NAMALWA (cell line): ENCODE measurements at regions not wholly inside any gene's neighbourhood (a gene's known extent, or its start where the extent isn't known, plus 50 kb on each side); places are given as distances from the start of the nearest gene placed in this dataset.
"Not testable (repeated sequence)": the region's sequence is repeated elsewhere in the genome, so short reads cannot be mapped to it uniquely, and the experiment has no call there.

Experiments
- DNase-seq: peaks from one replicate; pipeline ENCODE4 v3.0.0-alpha.2; 2015; ENCODE audit warnings: low spot score

DNA sequence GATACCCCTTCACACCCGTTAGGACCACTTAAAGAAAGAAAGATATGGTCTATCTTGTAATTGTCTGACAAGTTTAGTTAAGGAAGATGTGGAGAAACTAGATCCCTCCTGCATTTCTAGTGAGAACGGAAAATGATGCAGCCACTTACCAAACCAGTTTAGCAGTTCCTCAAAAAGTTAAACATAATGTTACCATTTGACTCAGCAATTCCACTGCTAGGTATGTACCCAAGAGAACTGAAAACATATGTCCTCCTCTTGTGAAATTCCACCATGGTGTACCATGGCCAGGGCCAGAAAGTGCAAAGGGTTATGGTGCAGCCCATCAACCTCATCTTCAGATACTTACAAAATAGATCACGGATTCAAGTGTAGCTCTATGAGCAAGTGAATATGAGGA lies 79.0 kb upstream of the ID2 start:
- no peak for DNase-seq

GRCh38 chr2:8603356-8603755 lies 78.5 kb upstream of the ID2 start:
- not testable (repeated sequence) for DNase-seq

DNA sequence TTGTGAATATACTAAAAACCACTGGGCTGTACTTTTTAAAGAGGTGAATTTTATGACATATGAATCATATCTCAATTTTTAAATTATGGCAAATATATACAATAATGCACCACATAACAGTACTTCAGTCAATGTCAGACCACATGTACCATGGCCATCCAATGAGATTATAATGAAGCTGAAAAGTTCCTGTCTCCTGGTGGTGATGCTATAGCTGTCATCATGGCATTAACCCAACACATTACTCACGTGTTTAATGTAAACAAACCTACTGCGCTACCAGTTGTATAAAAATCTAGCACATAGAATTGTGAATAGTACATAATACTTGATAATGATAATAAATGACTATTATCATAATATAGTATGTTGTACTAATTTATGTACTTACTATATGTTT lies 77.6 kb upstream of the ID2 start:
- no peak for DNase-seq

DNA sequence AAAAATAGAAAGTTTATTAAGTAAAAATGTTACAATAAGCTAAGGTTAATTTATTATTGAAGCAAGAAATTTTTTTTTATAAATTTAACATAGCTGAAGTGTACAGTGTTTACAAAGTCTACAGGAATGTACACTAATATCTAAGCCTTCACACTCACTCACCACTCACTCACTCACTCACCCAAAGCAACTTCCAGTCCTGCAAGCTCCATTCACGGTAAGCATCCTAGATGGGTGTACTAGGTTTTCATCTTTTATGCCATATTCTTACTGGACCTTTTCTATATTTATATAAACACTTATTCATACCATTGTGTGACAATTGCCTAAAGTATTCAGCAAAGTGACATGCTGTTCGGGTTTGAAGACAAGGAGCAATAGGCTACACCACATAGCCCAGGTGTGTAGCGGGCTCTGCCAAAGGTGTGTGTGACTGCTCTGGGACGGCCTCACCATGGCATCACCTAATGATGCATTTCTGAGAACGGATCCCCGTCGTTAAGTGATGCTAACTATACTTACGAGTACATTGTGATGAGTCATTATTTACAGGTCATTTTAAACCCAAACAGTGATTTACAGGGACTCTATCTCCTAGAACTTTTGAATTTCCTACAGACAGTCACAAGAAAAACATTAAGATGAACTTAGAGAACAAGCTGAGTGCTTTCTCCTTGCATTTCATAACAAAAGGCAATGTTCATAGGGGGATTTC lies 76.3 kb upstream of the ID2 start:
- DNase-seq: no peak

DNA sequence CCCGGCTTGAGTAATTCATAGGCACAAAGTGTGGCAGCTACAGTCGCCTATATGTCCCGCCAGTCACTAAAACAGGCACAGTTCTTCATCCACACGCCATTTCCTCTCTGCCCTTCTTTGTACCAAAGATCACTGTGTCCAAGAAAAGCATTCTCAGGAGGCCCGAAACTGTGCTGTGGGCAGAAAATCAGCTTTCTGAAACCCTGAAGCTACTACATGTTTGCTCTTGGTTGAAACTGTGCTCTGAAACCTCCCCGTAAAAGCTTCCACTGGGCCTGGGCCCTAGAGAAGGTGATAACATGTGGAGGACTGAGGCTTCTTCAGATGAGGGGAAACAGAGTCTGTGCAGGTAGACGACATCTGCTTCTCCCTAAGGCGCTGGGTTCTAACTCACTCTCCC lies 75.6 kb upstream of the ID2 start:
- DNase-seq: no peak

GRCh38 chr2:8606649-8607550 lies 75.0 kb upstream of the ID2 start:
- no peak for DNase-seq

DNA sequence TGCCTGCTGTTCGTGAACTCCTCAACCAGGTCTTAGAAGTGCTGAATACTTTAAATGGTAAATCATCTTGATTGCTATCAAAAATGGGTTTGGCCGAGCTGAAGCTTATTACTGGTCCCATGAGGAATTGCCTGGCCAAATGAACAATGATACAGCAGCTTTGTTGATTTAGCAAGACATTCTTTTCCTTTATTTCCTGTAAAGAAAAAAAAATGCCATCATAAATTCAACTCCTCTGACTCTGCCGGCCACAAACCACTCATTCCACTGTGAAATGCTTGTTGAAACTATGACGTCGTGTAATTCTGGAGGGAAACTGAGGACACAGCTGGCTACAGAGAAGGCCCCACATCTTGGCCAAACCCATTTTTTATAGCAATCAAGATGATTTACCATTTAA lies 74.2 kb upstream of the ID2 start:
- DNase-seq: no peak

DNA sequence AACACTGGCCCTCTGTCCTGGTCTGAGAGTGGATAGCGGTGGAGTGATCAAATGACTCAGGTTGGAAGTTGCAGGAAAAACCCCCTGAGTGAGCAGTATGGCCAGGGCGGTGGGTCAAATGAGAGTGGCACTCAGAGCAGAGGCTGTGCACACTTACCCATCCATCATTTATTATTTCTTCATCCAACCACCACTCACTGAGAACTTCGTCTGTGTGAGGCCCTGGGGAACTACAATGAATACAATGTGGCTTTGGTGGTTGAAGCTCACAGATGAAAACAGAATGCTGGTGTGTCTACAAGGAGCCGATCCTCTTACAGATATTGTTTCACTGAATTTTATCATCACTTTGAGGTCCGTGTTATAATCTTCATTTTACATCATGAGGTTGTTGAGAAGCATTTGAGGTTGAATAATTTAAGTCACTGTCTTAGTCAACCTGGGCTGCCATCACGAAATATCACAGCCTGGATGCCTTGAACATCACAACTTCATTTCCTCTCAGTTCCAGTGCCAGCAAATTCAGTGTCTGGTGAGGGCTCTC lies 73.4 kb upstream of the ID2 start:
- no peak for DNase-seq

DNA sequence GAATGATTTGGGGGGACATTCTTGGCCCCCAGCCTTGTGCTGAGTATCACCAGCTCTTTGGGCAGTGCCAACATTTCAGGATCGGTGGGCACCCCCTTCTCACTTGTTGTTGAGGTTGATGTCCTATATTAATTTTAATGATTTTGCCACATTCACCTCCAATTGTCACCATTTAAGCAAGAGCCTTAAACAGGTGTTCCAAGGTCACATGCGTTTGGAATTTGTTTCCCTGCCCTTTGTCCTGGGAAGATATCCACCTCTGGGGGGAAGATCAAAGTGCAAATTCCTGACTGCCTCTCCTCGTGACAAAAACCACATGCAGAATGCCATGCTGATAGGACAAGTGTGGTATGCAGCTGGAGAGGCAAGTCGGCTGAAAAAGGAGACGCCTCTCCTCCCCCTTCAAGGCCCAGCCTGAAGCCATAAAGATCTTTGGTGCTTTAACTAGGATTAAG lies 72.5 kb upstream of the ID2 start:
- DNase-seq: no peak

DNA sequence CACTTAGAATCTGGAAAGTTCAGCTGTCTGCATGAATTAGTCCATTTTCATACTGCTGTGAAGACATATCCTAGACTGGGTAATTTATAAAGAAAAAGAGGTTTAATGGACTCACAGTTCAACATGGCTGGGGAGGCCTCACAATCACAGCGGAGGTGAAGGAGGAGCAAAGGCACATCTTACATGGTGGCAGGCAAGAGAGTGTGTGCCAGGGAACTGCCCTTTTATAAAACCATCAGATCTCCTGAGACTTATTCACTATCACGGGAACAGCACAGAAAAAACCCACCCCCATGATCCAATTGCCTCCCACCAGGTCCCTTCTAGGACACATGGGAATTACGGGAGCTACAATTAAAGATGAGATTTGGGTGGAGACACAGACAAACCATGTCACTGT lies 71.1 kb upstream of the ID2 start:
- DNase-seq: not testable (repeated sequence)

DNA sequence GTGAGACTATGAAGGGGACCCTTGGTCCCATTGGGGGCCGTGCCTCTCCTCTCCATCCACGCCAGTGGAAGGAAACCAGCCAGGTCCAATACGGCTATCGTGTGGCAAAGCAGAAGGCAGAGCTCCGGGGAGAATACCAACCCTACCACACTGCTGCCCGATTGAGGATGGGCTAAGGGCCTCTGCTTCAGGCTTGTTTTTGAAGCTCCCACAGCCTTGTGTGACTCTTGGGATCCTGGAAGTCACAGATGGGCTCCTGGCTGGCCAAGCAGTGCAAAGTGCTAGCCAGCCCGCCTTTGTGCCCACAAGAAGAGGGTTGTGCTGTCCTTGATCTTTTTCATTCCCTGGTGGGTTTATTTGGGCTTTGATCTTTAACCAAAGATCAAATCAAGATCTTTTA lies 70.6 kb upstream of the ID2 start:
- no peak for DNase-seq

GRCh38 chr2:8611700-8612099 lies 70.2 kb upstream of the ID2 start:
- no peak for DNase-seq

- DNase-seq: no peak
Observed at GRCh38 chr2:8612734-8613179, 69.1 kb upstream of the ID2 start.

- not testable (repeated sequence) for DNase-seq
Observed at GRCh38 chr2:8613207-8613999, 68.5 kb upstream of the ID2 start.

- DNase-seq: no peak
Observed at GRCh38 chr2:8614646-8615045, 67.2 kb upstream of the ID2 start.

- DNase-seq: no peak
Observed at GRCh38 chr2:8615252-8615575, 66.6 kb upstream of the ID2 start.

DNA sequence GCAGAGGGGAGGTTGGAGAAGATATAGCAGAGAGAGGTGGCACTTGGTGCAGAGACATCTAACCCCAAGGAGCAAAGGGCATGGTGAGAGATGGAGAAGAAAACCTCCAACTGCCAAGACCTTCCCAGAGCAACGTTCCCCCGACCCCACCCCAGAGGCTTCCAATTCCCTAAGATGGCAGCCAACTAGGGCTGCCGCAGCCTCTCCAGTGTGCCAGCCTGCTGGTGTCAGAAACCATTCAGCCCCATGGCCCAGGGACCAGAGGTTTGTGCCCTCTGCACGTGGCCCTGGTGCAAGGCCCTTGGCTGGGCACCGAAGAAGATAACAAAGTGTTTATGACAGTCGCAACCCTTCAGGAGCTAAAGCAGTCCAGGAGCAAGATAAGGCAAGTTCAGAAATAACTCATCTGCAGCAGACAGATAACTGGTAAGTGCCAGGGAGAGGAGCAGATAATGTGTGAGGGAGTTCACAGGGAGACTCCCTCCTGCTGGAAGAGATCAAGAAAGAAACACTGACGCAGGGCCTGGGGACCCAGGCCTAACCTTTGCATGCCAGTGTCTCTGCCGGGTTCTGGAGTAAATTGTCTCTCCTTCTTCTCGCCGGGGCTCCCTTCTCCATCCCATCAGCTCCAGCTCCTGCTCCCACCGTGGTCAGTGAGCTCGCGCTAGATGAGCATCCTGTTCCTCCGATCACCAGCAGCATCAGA lies 66.1 kb upstream of the ID2 start:
- DNase-seq: no peak

- DNase-seq: no peak
Observed at GRCh38 chr2:8617048-8617447, 64.8 kb upstream of the ID2 start.

DNA sequence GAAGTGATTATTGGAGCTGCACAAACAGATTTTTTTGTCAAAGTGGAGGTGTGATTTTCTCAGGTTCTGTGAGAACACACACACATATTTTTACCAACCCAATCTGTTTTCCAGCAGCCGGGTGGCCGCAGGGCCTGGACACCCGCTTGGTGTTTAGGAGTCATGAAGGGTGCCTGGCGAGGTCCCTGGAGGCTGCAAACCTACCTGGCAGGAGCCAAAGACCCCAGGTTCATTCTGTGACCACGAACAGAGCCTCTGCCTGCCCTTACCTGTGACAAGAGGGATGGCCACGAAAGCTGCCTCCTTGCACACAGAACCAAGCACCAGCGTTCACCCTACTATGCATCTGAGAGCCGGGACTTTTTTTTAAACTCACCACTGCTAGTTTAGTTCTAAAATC lies 64.3 kb upstream of the ID2 start:
- DNase-seq: no peak

DNA sequence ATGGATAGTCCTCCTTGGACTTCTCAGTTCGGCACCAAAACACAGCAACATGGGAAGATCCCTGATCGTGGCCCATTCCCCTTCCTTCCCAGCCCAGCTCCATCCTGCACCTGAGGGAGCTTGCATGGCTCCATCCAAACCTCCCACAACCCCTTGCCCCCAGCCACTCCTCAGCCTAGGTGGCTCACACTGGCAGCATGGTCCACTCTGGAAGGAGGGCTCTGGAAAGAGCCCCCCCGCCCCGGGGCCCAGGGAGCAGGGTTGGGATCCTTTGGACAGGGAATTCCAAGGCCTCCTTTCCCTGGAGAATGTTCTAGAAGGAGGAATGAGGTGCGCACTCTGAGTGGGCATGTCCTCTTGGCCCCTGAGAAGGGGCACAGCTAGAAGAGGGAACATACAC lies 62.8 kb upstream of the ID2 start:
- no peak for DNase-seq

- no peak for DNase-seq
Observed at GRCh38 chr2:8620611-8621382, 61.1 kb upstream of the ID2 start.
